Type B pancreatic cell (in vitro differentiated cells): ENCODE measurements at regions not wholly inside any gene's neighbourhood (a gene's known extent, or its start where the extent isn't known, plus 50 kb on each side); places are given as distances from the start of the nearest gene placed in this dataset.

Source experiments
- DNase-seq: peaks from one replicate; pipeline ENCODE4 v3.0.0; 2021; ENCODE audit warnings: mixed read lengths; ENCODE audit not compliant: unreplicated experiment; ENCODE audit errors: extremely low spot score
- H3K27ac Mint-ChIP-seq: 2 replicates; pipeline ENCODE4 v1.8.0; 2021; ENCODE audit warnings: mild to moderate bottlenecking, mixed read lengths
- H3K27me3 Mint-ChIP-seq: 2 replicates; pipeline ENCODE4 v1.8.0; 2021; ENCODE audit warnings: mixed read lengths
- H3K36me3 Mint-ChIP-seq: 2 replicates; pipeline ENCODE4 v1.8.0; 2021; ENCODE audit warnings: mixed read lengths
- H3K4me1 Mint-ChIP-seq: one replicate; pipeline ENCODE4 v1.8.0; 2021; ENCODE audit warnings: mixed read lengths; ENCODE audit not compliant: unreplicated experiment
- H3K4me3 Mint-ChIP-seq: 2 replicates; pipeline ENCODE4 v1.8.0; 2021; ENCODE audit warnings: mild to moderate bottlenecking, mixed read lengths
- H3K9me3 Mint-ChIP-seq: 2 replicates; pipeline ENCODE4 v1.8.0; 2021; ENCODE audit warnings: mixed read lengths
- TF ChIP-seq, protein P1 (sequence below): fragments of 200-600 bp; sonication (generic); conservative IDR thresholded peaks from 2 replicates; pipeline ENCODE4 v1.5.0; 2021; ENCODE audit warnings: antibody characterized with exemption, mild to moderate bottlenecking

DNA sequence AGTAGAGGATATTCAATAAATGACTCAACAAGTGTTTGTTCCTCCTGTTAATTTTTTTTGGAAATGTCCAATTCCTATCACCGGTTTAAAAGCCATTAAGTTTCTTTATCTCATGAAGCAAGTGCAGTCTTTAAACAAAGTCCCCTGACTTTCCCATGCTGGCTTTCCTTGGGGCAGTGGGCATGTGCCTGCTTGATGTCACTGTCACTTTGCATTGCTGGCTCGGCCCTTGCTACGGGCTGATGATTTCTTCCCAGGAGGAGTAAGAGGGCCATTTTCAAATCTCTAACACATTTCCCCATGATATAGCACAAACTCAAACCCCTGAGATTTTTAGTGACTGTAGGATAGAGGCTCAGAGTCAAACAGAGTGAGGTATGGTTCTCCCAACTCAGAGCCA is 275.8 kb upstream of the TENM3 start:
- no peak overlapping the region for H3K27ac Mint-ChIP-seq
- TF ChIP-seq, protein P1, sequence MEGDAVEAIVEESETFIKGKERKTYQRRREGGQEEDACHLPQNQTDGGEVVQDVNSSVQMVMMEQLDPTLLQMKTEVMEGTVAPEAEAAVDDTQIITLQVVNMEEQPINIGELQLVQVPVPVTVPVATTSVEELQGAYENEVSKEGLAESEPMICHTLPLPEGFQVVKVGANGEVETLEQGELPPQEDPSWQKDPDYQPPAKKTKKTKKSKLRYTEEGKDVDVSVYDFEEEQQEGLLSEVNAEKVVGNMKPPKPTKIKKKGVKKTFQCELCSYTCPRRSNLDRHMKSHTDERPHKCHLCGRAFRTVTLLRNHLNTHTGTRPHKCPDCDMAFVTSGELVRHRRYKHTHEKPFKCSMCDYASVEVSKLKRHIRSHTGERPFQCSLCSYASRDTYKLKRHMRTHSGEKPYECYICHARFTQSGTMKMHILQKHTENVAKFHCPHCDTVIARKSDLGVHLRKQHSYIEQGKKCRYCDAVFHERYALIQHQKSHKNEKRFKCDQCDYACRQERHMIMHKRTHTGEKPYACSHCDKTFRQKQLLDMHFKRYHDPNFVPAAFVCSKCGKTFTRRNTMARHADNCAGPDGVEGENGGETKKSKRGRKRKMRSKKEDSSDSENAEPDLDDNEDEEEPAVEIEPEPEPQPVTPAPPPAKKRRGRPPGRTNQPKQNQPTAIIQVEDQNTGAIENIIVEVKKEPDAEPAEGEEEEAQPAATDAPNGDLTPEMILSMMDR: no peak
- H3K36me3 Mint-ChIP-seq: no peaks in the 10 kb centered on the region
- H3K4me1 Mint-ChIP-seq: peaks cover 12% of the 10 kb centered on the region
- no peaks in the 10 kb centered on the region for H3K27me3 Mint-ChIP-seq
- DNase-seq: no peak
- H3K4me3 Mint-ChIP-seq: no peak overlapping the region
- H3K9me3 Mint-ChIP-seq: no peaks in the 10 kb centered on the region

DNA sequence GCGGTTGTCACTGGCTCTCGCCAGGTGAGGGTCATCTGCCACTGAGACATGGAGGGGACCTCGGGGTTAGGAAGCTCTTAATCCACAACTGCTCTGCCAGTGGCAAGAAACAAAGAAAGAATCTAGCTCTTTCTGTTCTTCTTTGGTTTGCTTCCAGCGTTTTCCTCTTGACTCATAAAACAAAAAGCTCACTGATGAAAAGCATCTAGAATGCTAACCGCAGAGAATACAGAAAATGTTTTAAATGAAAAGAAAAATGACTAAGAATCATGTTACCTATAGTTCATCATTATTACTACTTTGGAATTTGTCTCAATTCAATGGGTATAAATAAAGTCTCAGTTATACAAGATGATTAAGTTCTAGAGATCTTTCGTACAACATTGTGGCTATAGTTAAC is 274.8 kb upstream of the TENM3 start:
- Mint-ChIP-seq H3K27me3 (no peaks in the 10 kb centered on the region), H3K4me3 (no peak overlapping the region), H3K27ac (no peak overlapping the region), H3K4me1 (peaks cover 12% of the 10 kb centered on the region), H3K36me3 (no peaks in the 10 kb centered on the region), H3K9me3 (no peaks in the 10 kb centered on the region)
- DNase-seq: no peak
- TF ChIP-seq, protein P1: no peak

DNA sequence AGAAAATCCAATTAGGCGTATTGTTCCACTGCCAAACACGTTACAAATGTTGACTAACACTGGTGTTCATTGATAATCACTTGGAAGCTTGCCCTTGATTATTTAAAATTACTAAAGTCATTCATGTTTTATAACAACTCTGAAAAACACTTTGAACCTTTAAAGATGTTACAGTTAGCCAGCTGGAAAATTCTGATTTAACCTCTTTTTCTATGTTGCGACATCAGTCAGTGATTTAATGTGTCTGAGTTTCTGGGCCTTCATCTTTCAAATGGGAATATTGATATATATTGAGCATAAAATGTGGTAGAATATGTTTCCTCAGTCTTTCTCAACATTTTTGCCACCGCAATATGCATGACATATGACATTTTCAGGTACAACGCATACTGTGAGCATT is 274.1 kb upstream of the TENM3 start:
- TF ChIP-seq, protein P1: no peak

DNA sequence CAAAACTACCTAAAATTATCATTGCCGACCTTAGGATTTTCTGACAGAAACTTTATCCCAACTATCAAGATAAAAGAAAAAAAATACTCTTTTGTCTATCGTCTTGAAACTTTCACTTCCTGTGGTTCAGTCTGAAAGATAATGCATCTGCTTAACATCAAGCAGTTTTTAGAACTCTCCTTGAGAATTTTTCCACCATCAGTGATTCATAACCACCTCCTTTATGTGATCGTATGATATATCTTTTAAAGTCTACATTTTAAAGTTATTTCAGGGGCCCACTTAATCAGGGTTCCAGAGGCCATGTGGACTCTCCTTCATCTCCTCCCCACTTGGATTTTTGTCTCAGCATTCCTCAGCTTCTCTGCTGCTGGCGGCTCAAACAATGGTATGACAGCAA is 272.8 kb upstream of the TENM3 start:
- DNase-seq: no peak
- Mint-ChIP-seq H3K9me3 (no peaks in the 10 kb centered on the region), H3K4me1 (peaks cover 12% of the 10 kb centered on the region), H3K27me3 (no peaks in the 10 kb centered on the region), H3K4me3 (no peak overlapping the region), H3K36me3 (no peaks in the 10 kb centered on the region), H3K27ac (no peak overlapping the region)
- TF ChIP-seq, protein P1: no peak

More for the DNA sequence above, 274.1 kb upstream of the TENM3 start:
- H3K36me3 Mint-ChIP-seq: no peaks in the 10 kb centered on the region
- no peak overlapping the region for H3K27ac Mint-ChIP-seq
- H3K4me1 Mint-ChIP-seq: peaks cover 12% of the 10 kb centered on the region
- H3K9me3 Mint-ChIP-seq: no peaks in the 10 kb centered on the region
- H3K4me3 Mint-ChIP-seq: no peak overlapping the region
- DNase-seq: no peak
- H3K27me3 Mint-ChIP-seq: no peaks in the 10 kb centered on the region

DNA sequence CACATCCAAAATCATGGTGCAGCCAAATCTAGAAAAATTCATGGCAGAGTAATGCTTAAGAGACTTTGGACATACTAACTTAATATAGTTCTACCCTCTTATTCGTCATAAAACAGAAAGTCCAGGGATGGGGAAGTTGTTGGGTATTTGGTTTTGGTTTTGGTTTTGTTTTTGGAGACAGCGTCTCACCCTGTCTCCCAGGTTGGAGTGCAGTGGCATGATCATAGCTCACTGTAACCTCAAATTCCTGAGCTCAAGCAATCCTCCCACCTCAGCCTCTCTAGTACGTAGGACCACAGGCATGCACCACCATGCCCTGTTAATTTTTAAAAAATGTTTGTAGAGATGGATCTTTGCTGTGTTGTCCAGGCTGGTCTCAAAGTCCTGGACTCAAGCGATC is 271.8 kb upstream of the TENM3 start:
- H3K9me3 Mint-ChIP-seq: no peaks in the 10 kb centered on the region
- TF ChIP-seq, protein P1: no peak
- no peaks in the 10 kb centered on the region for H3K27me3 Mint-ChIP-seq
- no peaks in the 10 kb centered on the region for H3K36me3 Mint-ChIP-seq
- no peak overlapping the region for H3K27ac Mint-ChIP-seq
- H3K4me3 Mint-ChIP-seq: no peak overlapping the region
- no peak for DNase-seq
- peaks cover 8% of the 10 kb centered on the region for H3K4me1 Mint-ChIP-seq

DNA sequence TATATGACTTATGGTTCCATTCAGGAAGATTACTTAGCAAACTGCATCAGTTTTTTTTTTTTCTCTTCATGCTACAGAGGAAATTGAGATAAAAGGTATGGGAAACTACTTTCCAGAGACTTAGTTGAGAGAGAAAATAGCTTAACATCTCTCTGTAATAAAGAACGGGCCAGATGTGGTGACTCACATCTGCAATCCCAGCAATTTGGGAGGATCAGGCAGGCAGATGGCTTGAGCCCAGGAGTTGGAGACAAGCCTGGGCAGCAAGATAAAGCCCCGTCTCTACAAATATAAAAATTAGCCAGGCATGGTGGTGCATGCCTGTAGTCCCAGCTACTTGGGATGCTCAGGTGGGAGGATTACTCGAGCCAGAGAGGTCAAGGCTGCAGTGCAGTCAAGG is 271.2 kb upstream of the TENM3 start:
- Mint-ChIP-seq H3K27ac (no peak overlapping the region), H3K36me3 (no peaks in the 10 kb centered on the region), H3K4me3 (no peak overlapping the region), H3K27me3 (no peaks in the 10 kb centered on the region), H3K9me3 (no peaks in the 10 kb centered on the region), H3K4me1 (peaks cover 2% of the 10 kb centered on the region)
- DNase-seq: no peak
- TF ChIP-seq, protein P1: no peak
